Stimulated activated CD8-positive, alpha-beta memory T cell treated with anti-CD3 and anti-CD28 coated beads, Interleukin-7, amount 100 ng/mL, for 48 hours (primary cell): ENCODE measurements at regions not wholly inside any gene's neighbourhood (a gene's known extent, or its start where the extent isn't known, plus 50 kb on each side); places are given as distances from the start of the nearest gene placed in this dataset.

Source experiments
- DNase-seq, 2 donors: peaks; one replicate each; pipeline ENCODE4 v3.0.0-alpha.2; 2020; ENCODE audit warnings: low read depth in 1 of 2; ENCODE audit errors: extremely low read depth in 1 of 2

DNA sequence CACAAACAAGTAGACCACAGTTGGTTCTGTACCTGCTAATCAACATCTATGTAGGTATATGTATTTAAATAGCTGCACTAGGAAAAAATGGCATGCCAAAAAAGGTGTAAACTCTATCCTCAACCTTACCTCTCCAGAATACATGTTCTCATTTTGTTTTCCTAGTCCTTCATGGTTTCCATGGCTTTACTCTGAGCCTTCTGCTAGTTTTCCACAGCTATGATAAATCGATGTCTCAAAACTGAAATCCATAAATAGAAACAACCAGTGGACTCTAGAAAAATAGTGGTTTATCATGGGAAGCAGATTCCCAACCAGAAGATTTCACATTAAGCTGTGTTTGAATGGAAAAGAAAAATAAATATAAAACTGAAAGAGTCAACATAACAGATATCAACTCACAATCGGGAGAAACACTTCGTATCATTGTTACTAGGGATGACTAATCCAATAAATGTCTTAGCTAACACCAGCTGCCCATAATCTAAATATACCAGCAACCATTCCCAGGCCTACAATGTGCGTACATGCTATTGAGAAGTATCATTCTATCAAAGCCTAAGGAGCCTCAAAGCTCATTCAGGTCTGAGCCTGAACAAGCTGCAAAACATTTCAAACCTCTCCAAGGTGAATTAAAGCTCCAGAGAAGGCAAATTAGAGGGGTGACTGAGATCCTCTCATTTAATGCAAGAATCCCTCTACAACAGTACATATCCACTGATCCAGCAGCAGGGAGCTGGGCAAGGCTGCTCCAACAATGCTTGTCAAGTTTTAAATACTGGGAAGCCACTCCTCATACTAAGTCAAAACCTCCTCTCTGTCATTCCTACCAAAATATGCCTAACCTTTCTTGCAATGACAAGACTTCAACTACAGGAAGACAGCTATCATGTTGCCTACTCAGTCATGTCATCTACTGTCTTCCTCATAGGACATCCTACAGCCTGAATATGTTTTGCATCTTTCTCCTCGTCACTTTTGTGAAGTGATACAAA, 90.2 kb downstream of the KCTD12 start:
- DNase-seq, result no peak

DNA sequence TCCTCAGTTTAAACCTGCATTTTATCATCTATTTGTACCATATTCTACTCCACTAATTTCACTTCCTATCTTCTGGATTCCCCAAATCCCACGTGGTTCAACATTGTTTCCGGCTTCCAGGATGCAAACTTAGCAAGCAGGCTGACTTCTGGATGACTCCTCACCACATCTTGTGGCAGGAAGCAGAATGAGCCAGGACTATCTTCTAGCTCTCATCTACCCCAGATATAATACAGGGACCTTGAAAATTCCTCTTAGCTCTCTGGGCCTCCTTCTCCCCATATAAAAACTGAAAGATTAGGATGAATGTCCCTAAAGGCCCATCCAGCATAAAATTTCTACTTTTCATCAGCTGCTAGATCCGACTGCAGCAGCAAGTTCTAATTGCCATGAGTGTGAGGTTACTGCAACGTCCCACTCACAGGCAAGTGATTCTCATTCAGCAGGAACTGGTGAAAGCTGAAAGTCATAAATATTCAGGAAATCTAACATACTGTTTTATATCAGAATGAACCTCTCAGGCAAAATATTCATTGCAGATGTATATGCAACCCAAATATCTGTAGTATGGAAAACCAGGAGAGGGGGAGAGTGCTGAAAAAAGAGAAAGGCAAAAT, 93.4 kb downstream of the KCTD12 start:
- DNase-seq, result no peak

GRCh38 chr13:76790980-76791819, 95.0 kb downstream of the KCTD12 start:
- no peak for DNase-seq

DNA sequence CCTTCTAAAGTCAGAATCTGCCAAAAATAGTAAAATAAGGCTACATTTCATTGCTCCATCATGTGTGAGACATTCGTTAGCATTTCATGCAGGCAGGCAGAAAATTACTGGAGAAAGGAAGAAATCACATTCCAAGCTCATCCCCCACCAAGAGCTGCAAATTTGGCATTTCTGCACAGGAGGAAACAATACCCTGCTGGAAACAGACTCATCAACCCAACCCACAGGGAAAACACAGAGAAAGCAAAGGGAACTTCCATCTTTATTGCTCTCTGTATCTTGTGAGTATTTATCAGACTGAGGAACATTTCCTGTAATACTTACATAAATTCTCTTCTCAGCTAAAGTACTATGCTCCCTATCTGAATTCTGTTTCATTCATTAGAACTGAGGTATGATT, 95.7 kb downstream of the KCTD12 start:
- DNase-seq, result no peak

- no peak for DNase-seq
Observed at GRCh38 chr13:76783798-76784197, 102.4 kb downstream of the KCTD12 start.

- no peak for DNase-seq
Observed at GRCh38 chr13:76778853-76779252, 107.4 kb downstream of the KCTD12 start.

DNA sequence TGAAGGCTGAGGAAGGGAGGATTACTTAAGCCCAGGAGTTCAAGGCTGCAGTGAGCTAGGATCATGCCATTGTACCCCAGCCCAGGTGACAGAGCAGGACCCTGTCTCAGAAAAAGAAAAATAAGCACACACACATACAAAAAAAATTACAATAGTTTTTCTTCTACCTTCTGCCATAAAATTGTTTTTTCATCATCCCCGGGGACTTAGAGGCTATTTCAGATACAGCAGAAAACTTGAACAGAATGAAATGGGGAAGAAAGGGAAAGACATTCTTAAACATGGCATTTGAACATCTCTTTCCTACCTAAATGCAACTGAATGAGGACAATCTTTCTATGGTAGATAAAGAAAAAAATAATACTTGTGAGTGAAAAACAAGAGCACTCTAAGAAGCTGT, 109.1 kb downstream of the KCTD12 start:
- DNase-seq, result no peak

- DNase-seq, result no peak
Observed at GRCh38 chr13:76775088-76775740, 111.0 kb downstream of the KCTD12 start.

DNA sequence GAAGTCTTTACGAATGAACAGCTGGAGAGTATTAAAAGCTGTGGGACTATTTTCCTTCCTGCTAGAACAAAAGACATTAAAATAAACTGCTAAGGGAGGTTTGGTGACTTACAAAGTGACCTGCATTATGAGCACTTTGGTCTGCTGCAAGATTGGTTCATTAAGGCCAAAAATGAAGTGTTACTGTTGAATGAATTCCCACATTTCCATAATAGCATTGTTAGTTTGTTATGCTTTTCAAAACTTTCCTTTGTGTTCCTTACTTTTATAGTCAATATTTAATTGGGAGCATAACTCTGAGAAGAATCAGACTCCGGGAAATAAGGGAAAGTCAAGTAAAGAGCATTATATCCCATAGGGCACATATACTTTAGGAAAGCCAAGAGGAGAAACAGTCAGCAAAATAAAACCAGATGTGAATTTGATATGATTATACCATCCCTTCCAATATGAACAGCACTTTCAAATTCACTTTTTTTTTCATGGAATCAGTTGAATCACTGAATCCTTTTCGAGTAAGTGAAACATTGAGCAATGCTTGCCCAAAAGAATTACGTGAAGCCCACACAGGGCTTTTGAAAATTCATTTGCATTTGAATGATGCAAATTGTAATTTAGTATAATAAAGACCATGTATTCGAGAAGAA, 112.6 kb downstream of the KCTD12 start:
- no peak for DNase-seq

DNA sequence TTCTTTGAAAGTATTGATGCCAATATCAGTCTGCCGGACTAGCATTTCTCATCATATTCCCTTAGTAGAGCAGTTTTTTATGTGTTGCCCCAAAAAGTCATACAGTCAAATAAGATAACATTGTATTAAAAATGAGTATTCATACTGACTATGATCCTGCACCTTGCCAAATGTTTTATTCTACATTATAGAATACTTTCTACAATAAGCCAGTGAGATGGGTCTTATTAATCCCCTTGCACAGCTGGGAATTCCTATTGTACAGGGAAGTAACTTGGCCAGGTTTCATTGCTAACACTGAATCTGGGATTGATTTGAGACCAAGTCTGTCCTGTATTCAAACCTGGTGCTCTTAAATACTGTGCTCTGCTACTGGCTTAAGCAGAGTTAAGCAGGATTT, 114.0 kb downstream of the KCTD12 start:
- DNase-seq, result no peak

GRCh38 chr13:76769271-76769791, 116.9 kb downstream of the KCTD12 start:
- no peak for DNase-seq

DNA sequence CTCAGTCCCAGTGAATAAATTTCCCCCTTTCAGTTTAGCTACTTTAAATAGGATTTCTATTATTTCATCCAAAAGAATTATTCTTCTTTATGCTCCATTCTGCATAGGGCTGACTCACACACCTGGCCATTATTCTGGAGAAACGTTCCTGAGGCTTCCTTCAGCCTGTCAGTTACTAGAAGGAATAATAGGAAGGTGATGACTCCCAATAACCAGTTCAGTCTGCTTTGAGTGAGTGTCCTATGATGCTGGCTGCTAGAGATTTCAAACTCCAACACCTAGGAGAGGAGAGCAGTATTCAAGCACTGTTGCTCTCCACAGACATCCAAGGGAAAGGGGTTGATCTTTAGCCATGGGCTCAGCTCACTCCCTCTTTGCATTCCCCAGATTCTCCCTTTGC, 117.8 kb downstream of the KCTD12 start:
- DNase-seq, result no peak

DNA sequence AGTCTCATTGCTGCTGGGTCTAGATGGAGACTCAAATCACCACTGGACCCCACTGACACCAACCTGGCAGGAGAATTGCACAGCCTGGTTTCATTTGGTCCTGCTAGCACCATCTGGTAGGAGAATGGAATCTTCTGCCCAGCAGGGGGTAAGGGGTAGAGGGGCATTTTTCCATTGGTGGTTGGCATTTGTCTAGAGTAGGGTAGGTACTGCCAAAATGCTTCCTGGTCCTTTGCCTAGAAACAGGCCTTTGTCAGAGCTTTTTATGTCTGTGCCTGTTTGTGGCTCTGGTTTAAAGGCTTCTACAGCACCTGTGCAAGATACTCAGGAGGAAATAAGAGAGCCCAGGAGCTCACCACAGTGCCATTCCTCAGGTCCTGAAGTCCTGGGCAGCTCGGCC, 121.3 kb downstream of the KCTD12 start:
- DNase-seq, result no peak

- no peak for DNase-seq
Observed at GRCh38 chr13:76764429-76764828, 121.8 kb downstream of the KCTD12 start.

GRCh38 chr13:76762721-76763120, 123.5 kb downstream of the KCTD12 start:
- no peak for DNase-seq

- no peak for DNase-seq
Observed at GRCh38 chr13:76759877-76760276, 126.3 kb downstream of the KCTD12 start.

GRCh38 chr13:76758738-76759137, 127.5 kb downstream of the KCTD12 start:
- DNase-seq, result no peak

DNA sequence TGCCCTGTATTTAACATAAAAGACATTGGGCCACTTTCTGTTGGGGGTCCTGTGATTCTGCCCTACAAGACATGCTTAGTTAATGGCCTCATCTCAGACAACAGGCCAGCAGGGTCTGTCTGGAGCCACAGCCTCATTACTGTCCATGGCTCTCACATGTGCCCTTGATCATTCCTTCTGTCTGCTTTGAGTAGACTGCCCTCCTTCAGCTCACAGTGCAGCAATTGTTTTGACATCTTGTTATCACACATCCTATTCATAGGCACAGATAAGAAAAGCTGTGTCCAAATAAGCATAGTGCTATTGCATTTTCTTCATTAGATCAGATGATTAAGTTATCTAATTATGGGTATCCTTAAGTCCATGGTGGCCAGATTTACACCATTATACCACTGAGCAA, 127.9 kb downstream of the KCTD12 start:
- DNase-seq, result no peak

DNA sequence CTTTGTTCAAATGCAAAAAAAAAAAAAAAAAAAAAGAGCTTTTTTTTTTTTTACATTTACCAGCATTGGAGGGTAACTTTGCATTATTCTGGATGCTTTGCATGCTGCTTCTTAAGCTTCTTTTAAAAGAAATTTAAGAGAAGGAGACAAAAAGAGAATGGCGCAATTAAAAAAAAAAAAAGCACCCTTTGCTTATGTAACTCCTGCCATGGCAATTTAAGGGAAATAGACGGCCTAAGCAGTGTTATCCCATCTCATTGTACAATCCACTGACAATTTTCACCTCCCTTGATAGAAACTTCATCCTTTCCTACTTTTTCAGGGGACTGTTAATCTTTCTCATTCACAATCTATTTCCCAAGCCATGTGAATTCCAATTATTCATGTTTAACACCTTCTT, 129.8 kb downstream of the KCTD12 start:
- DNase-seq, result no peak

GRCh38 chr13:76754414-76754813, 131.8 kb downstream of the KCTD12 start:
- no peak for DNase-seq
